ENCODE measurements at regions not wholly inside any gene's neighbourhood (a gene's known extent, or its start where the extent isn't known, plus 50 kb on each side); places are given as distances from the start of the nearest gene placed in this dataset.

GRCh38 chr5:61666064-61666621, 334.1 kb downstream of the ZSWIM6 start:
- no peak overlapping the region for H2BK12ac ChIP-seq (ENCODE audit: low read length)
- no peak overlapping the region for H2AK5ac ChIP-seq (ENCODE audit: low read depth, low read length)
- no peak overlapping the region for H2BK15ac ChIP-seq (ENCODE audit: low read length)
- H3K4ac ChIP-seq (ENCODE audit: low read length), result no peak overlapping the region
- no peak overlapping the region for H4K8ac ChIP-seq (ENCODE audit: low read depth, low read length)
- DNase-seq (ENCODE audit: low spot score), result no peak
- H3K27ac ChIP-seq (replicated peaks; ENCODE audit: low read length), result no peak overlapping the region
- H3K36me3 ChIP-seq (replicated peaks in 1 of 2; ENCODE audit: control insufficient read depth in 2 of 2, insufficient read depth in 2 of 2, low read length in 2 of 2), result no peaks in the 10 kb centered on the region
- peaks cover 0 to 10% of the 10 kb centered on the region in 2 donors for H3K4me1 ChIP-seq (ENCODE audit: control insufficient read depth in 2 of 2, insufficient read depth in 1 of 2, low read depth in 1 of 2, low read length in 2 of 2)
- no peak overlapping the region for H3K14ac ChIP-seq (ENCODE audit: low read length)
- no peak overlapping the region for H2BK5ac ChIP-seq (ENCODE audit: low read length)
- H3K9me3 ChIP-seq (replicated peaks in 1 of 2; ENCODE audit: control insufficient read depth in 2 of 2, insufficient read depth in 1 of 2, low read depth in 1 of 2, low read length in 2 of 2), result peaks cover 0 to 16% of the 10 kb centered on the region in 2 donors
- H3K4me2 ChIP-seq (ENCODE audit: insufficient read depth, low read length, poor library complexity, severe bottlenecking), result no peak overlapping the region
- no peaks in the 10 kb centered on the region for H3K27me3 ChIP-seq (ENCODE audit: control insufficient read depth in 3 of 3, insufficient read depth in 3 of 3, low read depth in 1 of 3, low read length in 3 of 3)
- H3K79me1 ChIP-seq (ENCODE audit: low read depth, low read length), result no peaks in the 10 kb centered on the region
- H3K23ac ChIP-seq (ENCODE audit: low read depth, low read length, poor library complexity), result no peak overlapping the region
- no peak overlapping the region for H4K91ac ChIP-seq (ENCODE audit: low read depth, low read length, poor library complexity)
- H3K9ac ChIP-seq (ENCODE audit: low read depth, low read length, poor library complexity), result no peak overlapping the region
- WGBS, 2 donors (ENCODE audit: extremely low coverage in 2 of 2, insufficient read length in 2 of 2, insufficient replicate concordance in 1 of 2), result 100% methylated on average over 2 of the region's 6 CpGs; no CpG with 5 or more reads in 1 of the 2 donors
- H3K4me3 ChIP-seq (ENCODE audit: low read length in 2 of 2), result no peak overlapping the region
- H2BK120ac ChIP-seq (ENCODE audit: low read depth, low read length), result no peak overlapping the region
- no peak overlapping the region for H2AFZ ChIP-seq (ENCODE audit: low read length)
- H3K18ac ChIP-seq (ENCODE audit: low read length), result no peak overlapping the region

- no peak overlapping the region for H3K18ac ChIP-seq (ENCODE audit: low read length)
- WGBS, 2 donors (ENCODE audit: extremely low coverage in 2 of 2, insufficient read length in 2 of 2, insufficient replicate concordance in 1 of 2), result no CpG with 5 or more reads among the region's 6 CpGs
Measured at GRCh38 chr5:61667525-61668218, 335.6 kb downstream of the ZSWIM6 start.

GRCh38 chr5:61669531-61669930, 337.5 kb downstream of the ZSWIM6 start:
- no peaks in the 10 kb centered on the region for H3K27me3 ChIP-seq (ENCODE audit: control insufficient read depth in 3 of 3, insufficient read depth in 3 of 3, low read depth in 1 of 3, low read length in 3 of 3)
- no peak overlapping the region for H2AFZ ChIP-seq (ENCODE audit: low read length)
- no peak overlapping the region for H2BK120ac ChIP-seq (ENCODE audit: low read depth, low read length)
- no peak overlapping the region for H3K4me2 ChIP-seq (ENCODE audit: insufficient read depth, low read length, poor library complexity, severe bottlenecking)
- H3K18ac ChIP-seq (ENCODE audit: low read length), result no peak overlapping the region
- no peak overlapping the region for H2BK5ac ChIP-seq (ENCODE audit: low read length)
- no peak for DNase-seq (ENCODE audit: low spot score)
- H3K9me3 ChIP-seq (replicated peaks in 1 of 2; ENCODE audit: control insufficient read depth in 2 of 2, insufficient read depth in 1 of 2, low read depth in 1 of 2, low read length in 2 of 2), result peaks cover 0 to 16% of the 10 kb centered on the region in 2 donors
- H3K23ac ChIP-seq (ENCODE audit: low read depth, low read length, poor library complexity), result no peak overlapping the region
- H3K14ac ChIP-seq (ENCODE audit: low read length), result no peak overlapping the region
- peaks cover 17 to 31% of the 10 kb centered on the region in 2 donors for H3K4me1 ChIP-seq (ENCODE audit: control insufficient read depth in 2 of 2, insufficient read depth in 1 of 2, low read depth in 1 of 2, low read length in 2 of 2)
- H3K27ac ChIP-seq (replicated peaks; ENCODE audit: low read length), result no peak overlapping the region
- no peak overlapping the region for H2BK12ac ChIP-seq (ENCODE audit: low read length)
- H3K36me3 ChIP-seq (replicated peaks in 1 of 2; ENCODE audit: control insufficient read depth in 2 of 2, insufficient read depth in 2 of 2, low read length in 2 of 2), result no peaks in the 10 kb centered on the region
- no peak overlapping the region for H3K9ac ChIP-seq (ENCODE audit: low read depth, low read length, poor library complexity)
- no peak overlapping the region for H4K91ac ChIP-seq (ENCODE audit: low read depth, low read length, poor library complexity)
- no CpG with 5 or more reads among the region's 3 CpGs for WGBS, 2 donors (ENCODE audit: extremely low coverage in 2 of 2, insufficient read length in 2 of 2, insufficient replicate concordance in 1 of 2)
- H3K4ac ChIP-seq (ENCODE audit: low read length), result no peak overlapping the region
- no peaks in the 10 kb centered on the region for H3K79me1 ChIP-seq (ENCODE audit: low read depth, low read length)
- no peak overlapping the region for H3K4me3 ChIP-seq (ENCODE audit: low read length in 2 of 2)
- no peak overlapping the region for H4K8ac ChIP-seq (ENCODE audit: low read depth, low read length)
- H2BK15ac ChIP-seq (ENCODE audit: low read length), result no peak overlapping the region
- H2AK5ac ChIP-seq (ENCODE audit: low read depth, low read length), result no peak overlapping the region

More at GRCh38 chr5:61667525-61668218, 335.6 kb downstream of the ZSWIM6 start:
- Histone ChIP-seq H3K9me3 (replicated peaks in 1 of 2; ENCODE audit: control insufficient read depth in 2 of 2, insufficient read depth in 1 of 2, low read depth in 1 of 2, low read length in 2 of 2) (peaks cover 0 to 16% of the 10 kb centered on the region in 2 donors), H2AFZ (ENCODE audit: low read length) (peak overlapping the region; percentile 2), H3K4me2 (ENCODE audit: insufficient read depth, low read length, poor library complexity, severe bottlenecking) (no peak overlapping the region), H3K27me3 (ENCODE audit: control insufficient read depth in 3 of 3, insufficient read depth in 3 of 3, low read depth in 1 of 3, low read length in 3 of 3) (no peaks in the 10 kb centered on the region), H3K9ac (ENCODE audit: low read depth, low read length, poor library complexity) (no peak overlapping the region), H4K91ac (ENCODE audit: low read depth, low read length, poor library complexity) (no peak overlapping the region), H3K27ac (replicated peaks; ENCODE audit: low read length) (no peak overlapping the region), H3K14ac (ENCODE audit: low read length) (no peak overlapping the region), H2AK5ac (ENCODE audit: low read depth, low read length) (no peak overlapping the region), H4K8ac (ENCODE audit: low read depth, low read length) (no peak overlapping the region), H3K4ac (ENCODE audit: low read length) (no peak overlapping the region), H2BK120ac (ENCODE audit: low read depth, low read length) (no peak overlapping the region), H3K4me1 (ENCODE audit: control insufficient read depth in 2 of 2, insufficient read depth in 1 of 2, low read depth in 1 of 2, low read length in 2 of 2) (peaks cover 2 to 15% of the 10 kb centered on the region in 2 donors), H3K4me3 (ENCODE audit: low read length in 2 of 2) (no peak overlapping the region), H2BK12ac (ENCODE audit: low read length) (no peak overlapping the region), H2BK15ac (ENCODE audit: low read length) (no peak overlapping the region), H3K79me1 (ENCODE audit: low read depth, low read length) (no peaks in the 10 kb centered on the region), H3K36me3 (replicated peaks in 1 of 2; ENCODE audit: control insufficient read depth in 2 of 2, insufficient read depth in 2 of 2, low read length in 2 of 2) (no peaks in the 10 kb centered on the region), H2BK5ac (ENCODE audit: low read length) (no peak overlapping the region), H3K23ac (ENCODE audit: low read depth, low read length, poor library complexity) (no peak overlapping the region)
- DNase-seq (ENCODE audit: low spot score), result no peak

- H3K23ac ChIP-seq (ENCODE audit: low read depth, low read length, poor library complexity), result no peak overlapping the region
- H3K4me2 ChIP-seq (ENCODE audit: insufficient read depth, low read length, poor library complexity, severe bottlenecking), result no peak overlapping the region
- H3K36me3 ChIP-seq (replicated peaks in 1 of 2; ENCODE audit: control insufficient read depth in 2 of 2, insufficient read depth in 2 of 2, low read length in 2 of 2), result no peaks in the 10 kb centered on the region
- no peak overlapping the region for H2BK5ac ChIP-seq (ENCODE audit: low read length)
- H3K18ac ChIP-seq (ENCODE audit: low read length), result no peak overlapping the region
- H3K4me1 ChIP-seq (ENCODE audit: control insufficient read depth in 2 of 2, insufficient read depth in 1 of 2, low read depth in 1 of 2, low read length in 2 of 2), result peaks cover 25 to 44% of the 10 kb centered on the region in 2 donors
- H2BK120ac ChIP-seq (ENCODE audit: low read depth, low read length), result no peak overlapping the region
- no peak overlapping the region for H2AFZ ChIP-seq (ENCODE audit: low read length)
- no peak overlapping the region for H3K27ac ChIP-seq (replicated peaks; ENCODE audit: low read length)
- H4K8ac ChIP-seq (ENCODE audit: low read depth, low read length), result no peak overlapping the region
- H3K14ac ChIP-seq (ENCODE audit: low read length), result no peak overlapping the region
- H2BK12ac ChIP-seq (ENCODE audit: low read length), result no peak overlapping the region
- WGBS, 2 donors (ENCODE audit: extremely low coverage in 2 of 2, insufficient read length in 2 of 2, insufficient replicate concordance in 1 of 2), result no CpG with 5 or more reads among the region's 4 CpGs
- no peak overlapping the region for H2BK15ac ChIP-seq (ENCODE audit: low read length)
- DNase-seq (ENCODE audit: low spot score), result no peak
- H2AK5ac ChIP-seq (ENCODE audit: low read depth, low read length), result no peak overlapping the region
- H3K9ac ChIP-seq (ENCODE audit: low read depth, low read length, poor library complexity), result no peak overlapping the region
- no peak overlapping the region for H3K4ac ChIP-seq (ENCODE audit: low read length)
- no peak overlapping the region for H3K4me3 ChIP-seq (ENCODE audit: low read length in 2 of 2)
- H3K9me3 ChIP-seq (replicated peaks in 1 of 2; ENCODE audit: control insufficient read depth in 2 of 2, insufficient read depth in 1 of 2, low read depth in 1 of 2, low read length in 2 of 2), result peaks cover 0 to 16% of the 10 kb centered on the region in 2 donors
- H4K91ac ChIP-seq (ENCODE audit: low read depth, low read length, poor library complexity), result no peak overlapping the region
- H3K79me1 ChIP-seq (ENCODE audit: low read depth, low read length), result no peaks in the 10 kb centered on the region
- no peaks in the 10 kb centered on the region for H3K27me3 ChIP-seq (ENCODE audit: control insufficient read depth in 3 of 3, insufficient read depth in 3 of 3, low read depth in 1 of 3, low read length in 3 of 3)
Measured at GRCh38 chr5:61670941-61671340, 338.9 kb downstream of the ZSWIM6 start.
